NCI-H524 (cell line): ENCODE measurements at regions not wholly inside any gene's neighbourhood (a gene's known extent, or its start where the extent isn't known, plus 50 kb on each side); places are given as distances from the start of the nearest gene placed in this dataset.
"Not testable (repeated sequence)": the region's sequence is repeated elsewhere in the genome, so short reads cannot be mapped to it uniquely, and the experiment has no call there.

Experiments used
- DNase-seq, 2 experiments: peaks; one replicate each; lab custom pipeline; 2025; lab: John Stamatoyannopoulos, UW

DNA sequence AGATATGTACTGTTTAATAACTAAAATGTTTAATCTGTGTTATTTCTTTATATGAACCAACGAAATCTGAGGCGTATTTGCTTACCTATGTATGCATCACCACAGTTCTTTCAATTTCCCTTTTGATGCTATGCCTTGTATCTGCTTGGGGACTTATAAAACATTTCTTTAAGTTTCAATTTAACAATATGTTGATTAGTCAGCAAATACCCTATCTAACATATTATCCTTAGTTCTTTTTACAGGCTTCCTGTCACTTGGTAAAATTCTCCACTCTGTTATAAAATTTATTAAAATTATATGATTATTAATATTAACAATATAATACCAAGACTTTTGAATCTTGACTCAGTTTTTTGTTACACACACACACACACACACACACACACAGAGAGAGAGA, 174.3 kb downstream of the CPS1 start:
- no peak for DNase-seq

DNA sequence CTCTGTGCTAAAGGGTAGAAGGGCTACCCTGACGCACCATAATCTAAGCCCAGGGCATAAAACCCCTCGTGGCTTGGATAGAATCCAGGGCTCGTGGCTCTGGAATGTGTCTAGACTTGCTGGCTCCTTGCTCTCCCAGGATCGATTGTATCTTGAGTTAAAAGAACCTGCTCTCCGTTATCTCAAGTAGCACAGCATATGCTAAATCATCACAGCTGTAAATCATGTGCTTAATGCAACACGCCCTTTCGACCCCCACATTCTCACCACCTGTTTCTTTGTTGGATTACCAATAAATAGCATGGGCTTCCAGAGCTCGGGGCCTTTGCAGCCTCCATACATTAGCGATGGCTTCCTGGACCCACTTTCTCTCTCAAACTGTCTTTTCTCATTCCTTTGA, 190.4 kb downstream of the CPS1 start:
- peak; percentile 65 to 90 for DNase-seq

DNA sequence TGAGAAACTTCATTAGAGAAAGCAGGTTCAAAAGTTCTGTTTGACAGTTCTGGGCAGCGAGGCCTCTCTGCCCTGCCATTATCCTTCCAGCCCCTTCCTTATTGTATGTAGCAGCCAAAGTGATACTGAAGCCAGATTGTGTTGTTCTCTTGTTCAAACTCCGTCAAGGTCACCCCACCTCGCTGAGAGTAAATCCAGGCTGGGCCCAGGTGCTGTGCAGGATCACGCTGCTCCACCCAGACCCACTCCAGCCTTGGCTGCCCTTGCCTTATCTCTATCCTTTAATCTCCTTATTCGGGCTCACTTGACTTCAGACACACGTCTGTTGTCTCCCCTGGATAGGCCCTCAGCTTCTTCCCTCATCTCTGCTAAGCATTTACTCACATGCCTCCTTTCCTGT, 196.1 kb downstream of the CPS1 start:
- DNase-seq = peak; percentile 97 to 99

DNA sequence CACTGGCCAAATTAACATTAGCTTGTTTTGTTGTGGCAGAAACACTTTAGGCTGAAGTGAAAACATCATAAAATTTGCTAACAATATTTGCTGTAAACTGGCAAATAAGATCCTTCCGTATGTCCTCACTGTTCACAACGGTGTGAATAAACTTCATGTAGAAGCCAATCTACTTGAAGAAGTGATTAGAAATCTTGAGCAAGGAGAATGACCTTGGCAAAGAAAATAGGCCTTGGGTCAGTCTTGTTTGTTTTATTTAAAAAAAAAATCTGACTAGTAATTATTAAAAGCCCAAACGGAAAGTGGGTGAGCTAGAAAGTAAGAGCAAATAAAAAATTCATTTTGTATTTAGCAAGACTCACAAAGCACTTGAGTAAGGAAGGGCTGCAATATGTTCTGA, 197.0 kb downstream of the CPS1 start:
- no peak for DNase-seq

DNA sequence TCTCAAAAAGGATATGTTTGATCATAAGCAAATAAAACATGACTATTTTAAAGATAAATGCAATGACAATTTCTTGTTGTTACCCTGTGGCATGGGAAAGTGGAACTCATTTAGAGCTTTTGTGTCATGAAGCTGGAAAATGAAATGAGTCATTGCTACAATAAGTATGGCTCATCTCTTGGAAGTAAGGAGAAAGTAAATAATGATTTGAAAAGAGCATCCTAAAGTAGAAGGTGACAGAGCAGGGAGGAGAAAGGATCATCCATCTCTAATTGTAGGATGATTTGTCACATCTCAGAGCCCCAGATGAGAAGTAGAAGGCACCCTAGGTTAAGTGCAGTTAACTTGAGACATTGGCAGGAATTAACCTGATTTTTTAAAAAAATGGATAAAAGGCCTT, 200.5 kb downstream of the CPS1 start:
- DNase-seq = no peak

GRCh38 chr2:210762604-210763588, 206.5 kb downstream of the CPS1 start:
- peak in 1 of 2 experiments; percentile 38 for DNase-seq

DNA sequence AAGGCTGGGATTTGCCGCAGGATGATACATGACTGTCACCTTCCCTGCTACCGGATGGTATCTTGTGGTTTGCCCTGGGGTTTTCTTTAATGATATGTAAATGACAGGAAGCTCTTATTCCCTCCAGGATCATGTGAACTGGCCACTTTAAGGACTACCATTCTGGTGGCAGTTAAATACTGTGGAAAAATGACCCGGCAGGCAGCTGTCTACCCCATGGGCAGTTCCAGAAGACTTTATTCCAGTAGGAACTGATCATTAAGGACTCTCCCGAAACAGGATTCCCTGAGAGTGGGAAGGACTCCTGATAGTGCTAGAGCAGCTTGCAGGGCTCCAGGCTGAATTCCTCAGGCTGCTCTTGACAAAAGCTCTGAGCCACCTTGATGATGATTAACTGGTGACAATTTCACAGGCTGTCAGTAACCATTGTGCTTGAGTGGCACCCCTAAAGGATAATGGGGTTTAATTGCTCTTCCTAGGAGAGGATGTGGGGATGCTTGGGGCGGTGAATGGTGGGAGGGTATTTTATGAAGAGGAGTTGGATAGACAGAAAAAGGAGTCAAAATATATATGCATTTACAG, 212.0 kb downstream of the CPS1 start:
- no peak for DNase-seq

- DNase-seq = no peak
These were observed 220.4 kb downstream of the CPS1 start for GRCh38 chr2:210776756-210777155.

- DNase-seq = no peak
These were observed 225.8 kb downstream of the CPS1 start for GRCh38 chr2:210782222-210782621.

- not testable (repeated sequence) for DNase-seq
These were observed 231.4 kb downstream of the CPS1 start for GRCh38 chr2:210787831-210788230.

- peak; percentile 5 to 54 for DNase-seq
These were observed 235.6 kb downstream of the CPS1 start for GRCh38 chr2:210792000-210792399.

- DNase-seq = no peak
These were observed 239.1 kb downstream of the CPS1 start for GRCh38 chr2:210795506-210795905.

GRCh38 chr2:210798180-210798579, 241.8 kb downstream of the CPS1 start:
- no peak for DNase-seq

DNA sequence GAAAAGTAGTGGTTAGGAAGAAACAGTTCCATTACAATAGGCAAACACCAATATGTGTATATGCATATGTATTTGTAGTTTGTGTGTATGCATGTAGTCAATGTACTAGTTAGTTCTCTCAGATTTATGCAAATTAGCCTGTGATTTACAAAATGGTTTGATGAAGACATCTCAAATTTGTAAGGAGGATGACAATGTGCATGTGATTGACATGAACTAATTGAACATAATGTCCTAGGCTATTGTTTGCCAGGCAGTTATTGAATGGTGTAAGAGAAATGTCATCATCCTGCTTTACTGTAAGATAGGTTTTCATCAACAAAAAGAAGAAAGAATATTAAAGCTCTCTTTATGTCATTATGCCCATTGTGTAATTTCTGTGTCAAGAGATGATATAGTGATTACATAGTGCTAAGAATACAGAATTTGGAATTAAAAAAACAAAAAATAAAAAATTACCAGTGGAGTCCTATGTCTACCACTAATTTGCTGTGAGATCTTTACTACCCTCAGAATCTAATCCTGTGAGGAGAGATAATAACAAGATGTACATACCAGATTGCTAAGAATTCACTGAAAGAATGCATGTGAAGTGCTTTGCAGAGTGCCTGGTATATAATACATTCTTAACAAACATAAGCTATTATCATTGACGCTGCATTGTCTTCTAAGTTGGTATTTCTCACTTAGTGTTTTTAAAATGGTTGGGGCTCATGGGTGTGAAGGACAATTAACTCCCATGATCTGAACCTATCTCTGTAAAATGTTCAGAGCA, 258.0 kb downstream of the CPS1 start:
- DNase-seq = no peak

DNA sequence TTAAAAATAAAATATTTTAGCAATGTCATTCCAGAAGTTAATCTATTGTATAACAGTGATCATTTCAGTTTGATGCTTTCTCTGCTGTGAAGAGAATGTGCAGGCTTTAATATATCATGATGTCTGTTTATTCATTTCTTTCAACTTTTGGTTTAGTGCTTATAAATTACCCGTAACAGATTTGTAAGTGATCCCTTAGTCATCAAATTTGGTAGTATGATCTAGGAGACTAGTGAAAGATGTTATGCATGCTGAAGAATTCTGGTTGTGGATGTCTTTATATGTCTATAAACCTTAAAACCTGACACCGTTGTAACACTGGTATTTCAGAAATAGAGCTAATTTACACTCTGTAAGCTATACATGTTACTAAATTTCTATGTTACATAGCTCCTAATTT, 260.4 kb downstream of the CPS1 start:
- DNase-seq = no peak

- no peak for DNase-seq
These were observed 262.1 kb downstream of the CPS1 start for GRCh38 chr2:210818473-210818872.

GRCh38 chr2:210833403-210833802, 277.0 kb downstream of the CPS1 start:
- DNase-seq = no peak

DNA sequence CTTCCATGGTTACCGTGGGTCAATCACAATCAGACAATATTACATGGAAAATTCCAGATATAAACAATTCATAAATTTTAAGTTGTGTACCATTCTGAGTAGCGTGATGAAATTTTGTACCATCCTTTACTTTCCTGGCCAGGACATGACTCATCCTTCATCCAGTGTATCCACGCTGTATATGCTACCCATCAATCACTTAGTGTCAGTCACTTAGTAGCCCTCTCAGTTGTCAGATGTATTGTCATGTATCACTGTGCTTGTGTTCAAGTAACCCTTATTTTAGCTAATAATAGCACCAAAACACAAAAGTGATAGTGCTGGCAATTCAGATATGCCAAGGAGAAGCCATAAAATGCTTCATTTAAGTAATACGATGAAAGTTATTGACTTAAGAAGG, 282.6 kb downstream of the CPS1 start:
- no peak for DNase-seq

GRCh38 chr2:210839450-210839849, 283.1 kb downstream of the CPS1 start:
- no peak for DNase-seq

DNA sequence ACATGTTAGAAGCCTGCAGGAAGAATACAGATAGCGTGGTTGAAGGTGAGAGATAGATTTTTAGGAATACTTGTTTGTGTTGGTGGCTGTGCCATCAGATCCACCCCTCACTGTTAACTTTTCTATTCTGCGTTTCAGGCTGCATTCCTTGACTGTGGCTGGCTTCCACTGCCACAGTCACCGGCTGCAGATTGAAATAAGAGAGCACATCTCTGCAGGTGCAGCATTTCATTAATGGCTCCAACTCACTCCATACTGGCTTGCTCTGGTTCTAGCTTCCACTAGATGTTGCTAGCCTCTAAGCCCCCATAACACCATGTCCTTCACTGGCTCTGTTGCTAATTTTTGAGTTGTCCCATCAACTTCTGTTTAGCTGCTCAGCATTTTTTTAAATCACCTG, 286.5 kb downstream of the CPS1 start:
- DNase-seq = no peak

GRCh38 chr2:210844016-210844415, 287.6 kb downstream of the CPS1 start:
- DNase-seq = no peak

DNA sequence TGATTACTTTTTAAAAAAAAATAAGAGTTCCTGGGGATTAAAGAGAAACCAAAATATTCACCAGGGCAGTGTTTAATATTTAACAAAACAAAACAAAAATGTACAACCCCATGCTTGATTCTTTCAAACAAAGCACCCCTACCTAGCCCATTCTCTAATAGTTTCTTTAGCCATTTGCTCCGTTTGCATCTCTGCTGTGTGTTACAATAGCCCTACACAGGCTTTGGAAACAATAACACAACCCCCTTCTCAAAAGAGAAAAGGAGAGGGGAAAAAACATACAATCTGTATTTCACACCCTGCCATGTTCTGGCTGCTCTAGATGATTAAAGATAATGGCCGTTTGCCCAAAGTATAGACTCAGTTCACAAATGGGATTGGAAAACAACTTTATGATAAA, 302.9 kb downstream of the CPS1 start:
- no peak for DNase-seq

GRCh38 chr2:210860276-210860675, 303.9 kb downstream of the CPS1 start:
- DNase-seq = no peak
